Adrenal gland (tissue), 9 donors: ENCODE measurements at regions not wholly inside any gene's neighbourhood (a gene's known extent, or its start where the extent isn't known, plus 50 kb on each side); places are given as distances from the start of the nearest gene placed in this dataset.

Experiments
- DNase-seq, 7 donors: peaks; one replicate each; pipeline ENCODE4 v3.0.0-alpha.2; 2019 to 2020
- H3K27ac ChIP-seq, 5 donors: fragments of 200-600 bp; sonication (generic) in 4 of 5; 1 replicate in 3 of 5; 2 replicates in 2 of 5; pipeline versions ENCODE4 v1.5.1 to v1.8.0; 2016 to 2020; ENCODE audit warnings: mild to moderate bottlenecking in 1 of 5
- H3K27me3 ChIP-seq: fragments of 200-600 bp; 2 replicates; pipeline ENCODE4 v1.8.0; 2021
- H3K36me3 ChIP-seq, 2 donors: fragments of 200-600 bp; replicated peaks in 1 of 2; 1 replicate in 1 of 2; 2 replicates in 1 of 2; pipeline versions ENCODE4 v1.5.1 to v1.8.0; 2018 to 2022
- H3K4me1 ChIP-seq, 2 donors: fragments of 200-600 bp; replicated peaks in 1 of 2; 1 replicate in 1 of 2; 2 replicates in 1 of 2; pipeline versions ENCODE4 v1.5.1 to v1.8.0; 2018 to 2021
- H3K4me3 ChIP-seq, 4 donors: fragments of 200-600 bp; sonication (generic) in 3 of 4; one replicate each; pipeline ENCODE4 v1.5.1; 2016 to 2018
- H3K9me3 ChIP-seq, 3 donors: fragments of 200-600 bp; sonication (generic) in 1 of 3; replicated peaks in 1 of 3; 1 replicate in 2 of 3; 2 replicates in 1 of 3; pipeline versions ENCODE4 v1.5.1 to v1.8.0; 2016 to 2021
- POLR2A ChIP-seq, 2 donors: fragments of 450-650 bp; IDR thresholded peaks; one replicate each; pipeline ENCODE4 v1.6.1; 2017; ENCODE audit warnings: antibody characterized with exemption in 2 of 2, mild to moderate bottlenecking in 2 of 2, moderate library complexity in 1 of 2
- WGBS, 4 donors: extraction: QIAGEN DNeasy Blood & Tissue Kit in 2 of 4; methylation state at CpG; one replicate each; pipeline versions ENCODE4 v1.1.5 to v1.1.7; 2013 to 2017; 5-methylcytosine and 5-hydroxymethylcytosine counted together
- intact Hi-C, 2 donors: fragments of 100-400 bp; cut with DNase I; formaldehyde crosslinking; loops; one replicate each; pipeline versions ENCODE4 v1.14.1 to v1.15.0; 2022 to 2023
- TF ChIP-seq, protein P1 (sequence below), 6 experiments: fragments of 450-650 bp in 4 of 6; fragments of 200-600 bp in 2 of 6; sonication (generic) in 1 of 6; IDR thresholded peaks; 1 replicate in 5 of 6; 2 replicates in 1 of 6; pipeline versions ENCODE4 v1.5.1 to v1.8.0; 2016 to 2021; ENCODE audit warnings: antibody characterized with exemption in 6 of 6, mild to moderate bottlenecking in 2 of 6, moderate library complexity in 1 of 6
- donor health status: healthy with polysubstance abuse.
- donor health status: Bipolar disorder and iron deficiency.
- donor health status: DM: yes; HTN: yes; CAD: no.
- donor health status: DM: no; HTN: no; CAD: no.
- donor health status: DM: no; HTN: no; CAD: no.

GRCh38 chr5:173726846-173727557 is 110.6 kb upstream of the BOD1 start:
- 81 to 91% (median 87%) methylated on average over 7 of the region's 7 CpGs for WGBS, 4 donors
- Histone ChIP-seq H3K36me3 (no peaks in the 10 kb centered on the region), H3K27ac (no peak overlapping the region), H3K4me3 (no peak overlapping the region), H3K4me1 (no peaks in the 10 kb centered on the region), H3K27me3 (no peaks in the 10 kb centered on the region), H3K9me3 (no peaks in the 10 kb centered on the region)
- DNase-seq, result no peak
- TF ChIP-seq, protein P1, sequence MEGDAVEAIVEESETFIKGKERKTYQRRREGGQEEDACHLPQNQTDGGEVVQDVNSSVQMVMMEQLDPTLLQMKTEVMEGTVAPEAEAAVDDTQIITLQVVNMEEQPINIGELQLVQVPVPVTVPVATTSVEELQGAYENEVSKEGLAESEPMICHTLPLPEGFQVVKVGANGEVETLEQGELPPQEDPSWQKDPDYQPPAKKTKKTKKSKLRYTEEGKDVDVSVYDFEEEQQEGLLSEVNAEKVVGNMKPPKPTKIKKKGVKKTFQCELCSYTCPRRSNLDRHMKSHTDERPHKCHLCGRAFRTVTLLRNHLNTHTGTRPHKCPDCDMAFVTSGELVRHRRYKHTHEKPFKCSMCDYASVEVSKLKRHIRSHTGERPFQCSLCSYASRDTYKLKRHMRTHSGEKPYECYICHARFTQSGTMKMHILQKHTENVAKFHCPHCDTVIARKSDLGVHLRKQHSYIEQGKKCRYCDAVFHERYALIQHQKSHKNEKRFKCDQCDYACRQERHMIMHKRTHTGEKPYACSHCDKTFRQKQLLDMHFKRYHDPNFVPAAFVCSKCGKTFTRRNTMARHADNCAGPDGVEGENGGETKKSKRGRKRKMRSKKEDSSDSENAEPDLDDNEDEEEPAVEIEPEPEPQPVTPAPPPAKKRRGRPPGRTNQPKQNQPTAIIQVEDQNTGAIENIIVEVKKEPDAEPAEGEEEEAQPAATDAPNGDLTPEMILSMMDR (IDR thresholded peaks at IDR 0.05), result no peak
- no peak for TF ChIP-seq POLR2A (IDR thresholded peaks at IDR 0.05)
- intact Hi-C loops, result no loop called here

DNA sequence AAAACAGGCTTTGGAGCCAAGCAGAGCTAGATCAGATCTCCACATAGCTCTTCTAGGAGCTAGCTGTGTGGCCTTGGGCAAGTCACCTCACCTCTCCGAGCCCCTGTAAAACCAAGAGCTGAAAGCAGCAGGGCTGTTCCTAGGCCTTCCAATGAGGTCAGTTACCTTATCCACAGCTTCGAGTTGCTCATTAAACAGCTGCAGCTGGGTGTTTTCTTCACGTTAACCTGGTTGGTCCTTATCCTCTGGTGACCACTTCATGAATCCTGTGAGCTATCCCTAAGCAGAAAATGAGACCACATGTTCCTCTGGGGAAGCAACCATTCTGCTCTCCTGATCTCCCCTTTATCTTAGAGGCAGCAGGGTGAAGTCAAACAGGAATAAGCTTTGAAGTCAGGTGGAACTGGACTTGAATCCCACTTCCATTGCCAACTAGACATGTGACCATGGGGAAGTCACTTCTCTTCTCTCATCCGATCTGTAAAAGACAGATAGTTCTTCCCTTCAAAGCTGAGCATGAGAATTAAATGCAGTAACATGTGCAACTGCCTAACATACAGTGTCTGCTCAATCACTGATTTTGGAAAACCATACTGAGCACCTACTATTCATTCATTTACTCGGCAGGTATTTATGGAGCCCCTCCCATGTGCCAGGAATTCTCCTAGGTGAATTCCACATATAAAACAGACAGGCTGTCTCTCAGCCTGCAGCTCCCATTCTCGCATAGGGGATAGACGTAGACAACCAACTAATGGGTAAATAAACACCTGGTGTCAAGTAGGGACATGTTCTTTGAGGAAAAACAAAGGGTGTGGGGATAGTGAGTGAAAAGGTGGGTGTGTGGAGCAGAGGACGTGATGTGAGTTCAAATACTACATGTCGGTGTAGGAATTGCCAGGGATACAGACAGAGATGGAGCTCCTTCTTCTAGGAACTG is 111.7 kb upstream of the BOD1 start:
- Histone ChIP-seq H3K4me1 (no peaks in the 10 kb centered on the region), H3K36me3 (no peaks in the 10 kb centered on the region), H3K27ac (no peak overlapping the region), H3K9me3 (no peaks in the 10 kb centered on the region), H3K27me3 (no peaks in the 10 kb centered on the region), H3K4me3 (no peak overlapping the region)
- TF ChIP-seq, protein P1 (IDR thresholded peaks at IDR 0.05), result no peak
- no peak for TF ChIP-seq POLR2A (IDR thresholded peaks at IDR 0.05)
- 76 to 96% (median 83%) methylated on average over 7 to 9 of the region's 9 CpGs for WGBS, 4 donors
- DNase-seq, result no peak
- intact Hi-C loops, result no loop called here

GRCh38 chr5:173729079-173729765 is 112.8 kb upstream of the BOD1 start:
- TF ChIP-seq POLR2A (IDR thresholded peaks at IDR 0.05), result no peak
- TF ChIP-seq, protein P1 (IDR thresholded peaks at IDR 0.05), result no peak
- intact Hi-C loops, result no loop called here
- H3K4me1 ChIP-seq, result no peaks in the 10 kb centered on the region
- no peaks in the 10 kb centered on the region for H3K36me3 ChIP-seq
- DNase-seq, result no peak
- no peaks in the 10 kb centered on the region for H3K9me3 ChIP-seq
- H3K27me3 ChIP-seq, result no peaks in the 10 kb centered on the region
- no peak overlapping the region for H3K4me3 ChIP-seq
- WGBS, 4 donors, result 69 to 73% (median 72%) methylated on average over 10 of the region's 10 CpGs
- no peak overlapping the region for H3K27ac ChIP-seq
